Endothelial cell of umbilical vein (primary cell): ENCODE measurements at regions not wholly inside any gene's neighbourhood (a gene's known extent, or its start where the extent isn't known, plus 50 kb on each side); places are given as distances from the start of the nearest gene placed in this dataset.

Experiments used
- BruUV-seq: library from RNA; stranded (reverse); fragments of 400-500 nt; replicated peaks from 2 replicates; lab custom pipeline; 2021; lab: Mats Ljungman, UMichigan
- CTCF ChIA-PET: fragments of 300-600, 350-600 bp; sonication (Branson Sonifier 250); formaldehyde crosslinking; loops from one replicate; lab custom pipeline; 2021; ENCODE audit warnings: antibody characterized with exemption, inconsistent platforms; lab: Charles Lee
- POLR2A ChIA-PET: fragments of 300-600, 350-600 bp; sonication (Branson Sonifier 250); formaldehyde crosslinking; loops from one replicate; lab custom pipeline; 2021; ENCODE audit warnings: antibody characterized with exemption, inconsistent platforms; lab: Charles Lee
- DNase-seq: peaks from one replicate; pipeline ENCODE4 v3.0.0-alpha.2; 2011; ENCODE audit warnings: low read depth, low spot score
- FAIRE-seq: peaks from 2 replicates; lab custom pipeline; 2011; peaks lifted over from hg19 to GRCh38; lab: Jason Lieb, UNC
- H2AFZ ChIP-seq: 2 replicates; pipeline ENCODE4 v1.6.0; 2012; ENCODE audit warnings: low read depth, low read length, control low read depth, inconsistent platforms
- H3K27ac ChIP-seq: 2 replicates; pipeline ENCODE4 v1.5.1; 2011; ENCODE audit warnings: low read depth, mild to moderate bottlenecking, control low read depth, low read length, moderate library complexity; ENCODE audit not compliant: insufficient read depth
- H3K27me3 ChIP-seq, 2 experiments: 2 replicates each; pipeline versions ENCODE4 v1.6.0 to v1.6.1; 2011; ENCODE audit warnings: low read length in 2 of 2, mixed read lengths in 1 of 2; ENCODE audit not compliant: control insufficient read depth in 2 of 2, insufficient read depth in 2 of 2
- H3K36me3 ChIP-seq, 2 experiments: 2 replicates in 1 of 2; 3 replicates in 1 of 2; pipeline ENCODE4 v1.5.1; 2011; ENCODE audit warnings: low read length in 2 of 2, mild to moderate bottlenecking in 1 of 2, moderate library complexity in 1 of 2; ENCODE audit not compliant: control insufficient read depth in 2 of 2, insufficient read depth in 2 of 2; ENCODE audit errors: extremely low read depth in 1 of 2
- H3K4me1 ChIP-seq: 3 replicates; pipeline ENCODE4 v1.5.1; 2011; ENCODE audit warnings: mild to moderate bottlenecking, low read length; ENCODE audit not compliant: control insufficient read depth, insufficient read depth; ENCODE audit errors: extremely low read depth
- H3K4me2 ChIP-seq: 2 replicates; pipeline ENCODE4 v1.6.1; 2011; ENCODE audit warnings: low read length, control low read depth, mixed read lengths; ENCODE audit not compliant: insufficient read depth
- H3K4me3 ChIP-seq, 3 experiments: fragments of 200-600 bp in 1 of 3; sonication (generic), shearing (Covaris generic) in 1 of 3; replicated peaks in 1 of 3; 2 replicates each; pipeline ENCODE4 v1.5.1; 2011 to 2016; ENCODE audit warnings: control low read depth in 3 of 3, low read length in 3 of 3, mild to moderate bottlenecking in 2 of 3, inconsistent platforms in 1 of 3, low read depth in 1 of 3, moderate library complexity in 1 of 3; ENCODE audit not compliant: insufficient read depth in 1 of 3
- H3K79me2 ChIP-seq: 2 replicates; pipeline ENCODE4 v1.6.0; 2012; ENCODE audit warnings: low read length, inconsistent platforms; ENCODE audit not compliant: control insufficient read depth, insufficient read depth
- H3K9ac ChIP-seq: replicated peaks from 2 replicates; pipeline ENCODE3; 2011; ENCODE audit warnings: low read length, control low read depth; ENCODE audit not compliant: insufficient read depth; ENCODE audit errors: extremely low read depth
- H3K9me1 ChIP-seq: replicated peaks from 3 replicates; pipeline ENCODE4 v1.6.0; 2011; ENCODE audit warnings: mild to moderate bottlenecking, low read length; ENCODE audit not compliant: control insufficient read depth, insufficient read depth; ENCODE audit errors: extremely low read depth
- H3K9me3 ChIP-seq: replicated peaks from 2 replicates; pipeline ENCODE4 v1.5.1; 2012; ENCODE audit warnings: low read length, inconsistent platforms; ENCODE audit not compliant: control insufficient read depth, insufficient read depth
- H4K20me1 ChIP-seq: replicated peaks from 2 replicates; pipeline ENCODE3; 2011; ENCODE audit warnings: mild to moderate bottlenecking, low read length; ENCODE audit not compliant: control insufficient read depth, insufficient read depth; ENCODE audit errors: extremely low read depth
- EZH2 ChIP-seq: IDR thresholded peaks from 2 replicates; pipeline ENCODE4 v1.6.1; 2012; ENCODE audit warnings: borderline replicate concordance, low read depth, mild to moderate bottlenecking, moderate library complexity, low read length, inconsistent platforms; ENCODE audit not compliant: severe bottlenecking
- FOS ChIP-seq: IDR thresholded peaks from 2 replicates; pipeline ENCODE4 v1.6.1; 2011; ENCODE audit warnings: mild to moderate bottlenecking, low read length, moderate library complexity, borderline replicate concordance; ENCODE audit not compliant: insufficient read depth
- GATA2 ChIP-seq: IDR thresholded peaks from 2 replicates; pipeline ENCODE4 v1.7.0; 2011; ENCODE audit warnings: low read depth, mild to moderate bottlenecking, moderate library complexity, mixed read lengths, low read length; ENCODE audit not compliant: insufficient read length, insufficient read depth
- JUN ChIP-seq: IDR thresholded peaks from 2 replicates; pipeline ENCODE4 v1.6.1; 2011; ENCODE audit warnings: borderline replicate concordance, low read depth; ENCODE audit not compliant: insufficient read length, insufficient read depth
- MAX ChIP-seq: IDR thresholded peaks from 2 replicates; pipeline ENCODE4 v1.6.1; 2011; ENCODE audit not compliant: insufficient read depth, insufficient read length
- MYC ChIP-seq: IDR thresholded peaks from one replicate; pipeline ENCODE4 v1.6.1; 2011; ENCODE audit warnings: mild to moderate bottlenecking, low read depth, low read length
- POLR2A ChIP-seq: IDR thresholded peaks from 2 replicates; pipeline ENCODE4 v1.6.1; 2012; ENCODE audit warnings: low read depth, mild to moderate bottlenecking, control low read depth, low read length
- POLR2AphosphoS5 ChIP-seq: IDR thresholded peaks from 2 replicates; pipeline ENCODE4 v1.6.1; 2012; ENCODE audit warnings: low read depth, mild to moderate bottlenecking, control low read depth, low read length, moderate library complexity; ENCODE audit not compliant: insufficient read depth
- dilution Hi-C: fragments of 300-500 bp; cut with MboI; formaldehyde crosslinking; loops from one replicate; pipeline ENCODE4 v1.15.0; 2019; ENCODE audit warnings: low sequenced_read_pairs; ENCODE audit not compliant: extremely low pct_ligation_motif_present
- intact Hi-C: fragments of 100-400 bp; cut with micrococcal nuclease; formaldehyde crosslinking; loops from one replicate; pipeline ENCODE4 v1.10.0; 2022
- TF ChIP-seq, protein P1 (sequence below), 2 donors: IDR thresholded peaks; 1 replicate in 1 of 2; 2 replicates in 1 of 2; pipeline ENCODE4 v1.5.1; 2011; ENCODE audit warnings: low read length in 2 of 2, mild to moderate bottlenecking in 2 of 2, moderate library complexity in 2 of 2, control low read depth in 1 of 2, inconsistent platforms in 1 of 2, low read depth in 1 of 2; ENCODE audit not compliant: insufficient read depth in 1 of 2; ENCODE audit errors: extremely low read depth in 1 of 2

GRCh38 chr4:188767496-188767895 lies 628.3 kb downstream of the TRIML1 start:
- intact Hi-C loops, result no loop called here
- H3K27ac ChIP-seq, result no peak overlapping the region
- dilution Hi-C loops, result no loop called here
- no peaks in the 10 kb centered on the region for H3K9me1 ChIP-seq
- DNase-seq (no peak), FAIRE-seq (no peak)
- CTCF ChIA-PET, result no interaction called here
- TF ChIP-seq GATA2, result no peak
- no peak for TF ChIP-seq EZH2
- TF ChIP-seq JUN, result no peak
- no peak for TF ChIP-seq POLR2A
- TF ChIP-seq FOS, result no peak
- TF ChIP-seq, protein P1, sequence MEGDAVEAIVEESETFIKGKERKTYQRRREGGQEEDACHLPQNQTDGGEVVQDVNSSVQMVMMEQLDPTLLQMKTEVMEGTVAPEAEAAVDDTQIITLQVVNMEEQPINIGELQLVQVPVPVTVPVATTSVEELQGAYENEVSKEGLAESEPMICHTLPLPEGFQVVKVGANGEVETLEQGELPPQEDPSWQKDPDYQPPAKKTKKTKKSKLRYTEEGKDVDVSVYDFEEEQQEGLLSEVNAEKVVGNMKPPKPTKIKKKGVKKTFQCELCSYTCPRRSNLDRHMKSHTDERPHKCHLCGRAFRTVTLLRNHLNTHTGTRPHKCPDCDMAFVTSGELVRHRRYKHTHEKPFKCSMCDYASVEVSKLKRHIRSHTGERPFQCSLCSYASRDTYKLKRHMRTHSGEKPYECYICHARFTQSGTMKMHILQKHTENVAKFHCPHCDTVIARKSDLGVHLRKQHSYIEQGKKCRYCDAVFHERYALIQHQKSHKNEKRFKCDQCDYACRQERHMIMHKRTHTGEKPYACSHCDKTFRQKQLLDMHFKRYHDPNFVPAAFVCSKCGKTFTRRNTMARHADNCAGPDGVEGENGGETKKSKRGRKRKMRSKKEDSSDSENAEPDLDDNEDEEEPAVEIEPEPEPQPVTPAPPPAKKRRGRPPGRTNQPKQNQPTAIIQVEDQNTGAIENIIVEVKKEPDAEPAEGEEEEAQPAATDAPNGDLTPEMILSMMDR (IDR thresholded peaks at IDR 0.05; ENCODE audit: extremely low read depth in 1 of 2, insufficient read depth in 1 of 2, low read depth in 1 of 2, low read length in 2 of 2), result no peak
- TF ChIP-seq MAX, result no peak
- TF ChIP-seq MYC, result no peak
- TF ChIP-seq POLR2AphosphoS5, result no peak
- H3K4me2 ChIP-seq, result no peak overlapping the region
- no peaks in the 10 kb centered on the region for H3K4me1 ChIP-seq
- H3K36me3 ChIP-seq, result no peaks in the 10 kb centered on the region
- H3K27me3 ChIP-seq, result no peaks in the 10 kb centered on the region
- no peak overlapping the region for H3K9ac ChIP-seq
- peaks cover 3% of the 10 kb centered on the region for H3K9me3 ChIP-seq
- H3K4me3 ChIP-seq, result no peak overlapping the region
- no peak overlapping the region for H2AFZ ChIP-seq
- no peaks in the 10 kb centered on the region for H4K20me1 ChIP-seq
- no TSS peak for BruUV-seq
- H3K79me2 ChIP-seq, result no peaks in the 10 kb centered on the region
- POLR2A ChIA-PET, result no interaction called here
